ENCODE measurements at regions not wholly inside any gene's neighbourhood (a gene's known extent, or its start where the extent isn't known, plus 50 kb on each side); places are given as distances from the start of the nearest gene placed in this dataset.

DNA sequence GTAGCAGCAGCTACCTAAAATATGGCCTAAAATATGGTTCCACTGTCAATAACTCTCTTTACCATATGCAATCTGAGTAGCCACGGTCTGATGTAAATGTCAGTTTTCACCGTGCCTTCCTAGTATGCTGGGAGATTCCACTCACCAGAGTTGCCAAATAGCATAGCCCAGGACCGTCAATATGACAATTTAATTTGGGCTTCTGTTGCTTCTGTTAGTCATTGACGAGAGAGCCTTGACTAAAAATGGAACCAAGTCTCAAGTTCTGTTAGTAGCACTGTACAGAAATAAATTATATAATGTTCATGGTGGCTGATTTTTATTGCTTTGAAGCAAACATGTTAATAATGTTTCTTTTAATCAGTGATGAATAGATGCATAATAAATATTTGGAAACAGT is 348.4 kb downstream of the BCAT1 start:
- TF ChIP-seq CBFB (CRISPR knock-in tag; IDR thresholded peaks at IDR 0.05; ENCODE audit: low read depth), result no peak
- no peak for TF ChIP-seq NFYB (CRISPR knock-in tag; conservative IDR thresholded peaks at IDR 0.05; ENCODE audit: low read depth)
- TF ChIP-seq, protein P1, sequence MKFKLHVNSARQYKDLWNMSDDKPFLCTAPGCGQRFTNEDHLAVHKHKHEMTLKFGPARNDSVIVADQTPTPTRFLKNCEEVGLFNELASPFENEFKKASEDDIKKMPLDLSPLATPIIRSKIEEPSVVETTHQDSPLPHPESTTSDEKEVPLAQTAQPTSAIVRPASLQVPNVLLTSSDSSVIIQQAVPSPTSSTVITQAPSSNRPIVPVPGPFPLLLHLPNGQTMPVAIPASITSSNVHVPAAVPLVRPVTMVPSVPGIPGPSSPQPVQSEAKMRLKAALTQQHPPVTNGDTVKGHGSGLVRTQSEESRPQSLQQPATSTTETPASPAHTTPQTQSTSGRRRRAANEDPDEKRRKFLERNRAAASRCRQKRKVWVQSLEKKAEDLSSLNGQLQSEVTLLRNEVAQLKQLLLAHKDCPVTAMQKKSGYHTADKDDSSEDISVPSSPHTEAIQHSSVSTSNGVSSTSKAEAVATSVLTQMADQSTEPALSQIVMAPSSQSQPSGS (CRISPR knock-in tag; IDR thresholded peaks at IDR 0.05; ENCODE audit: borderline replicate concordance, low read depth), result no peak
- TF ChIP-seq ZNF232 (CRISPR knock-in tag; IDR thresholded peaks at IDR 0.05), result no peak
- no peak for TF ChIP-seq NR2C2 (CRISPR knock-in tag; IDR thresholded peaks at IDR 0.05)
- no peak for TF ChIP-seq ESRRA (CRISPR knock-in tag; IDR thresholded peaks at IDR 0.05; ENCODE audit: borderline replicate concordance)
- TF ChIP-seq MXD4 (CRISPR knock-in tag; IDR thresholded peaks at IDR 0.05; ENCODE audit: borderline replicate concordance), result no peak
- TF ChIP-seq ZNF121 (CRISPR knock-in tag; IDR thresholded peaks at IDR 0.05), result no peak
- TF ChIP-seq, protein P2, sequence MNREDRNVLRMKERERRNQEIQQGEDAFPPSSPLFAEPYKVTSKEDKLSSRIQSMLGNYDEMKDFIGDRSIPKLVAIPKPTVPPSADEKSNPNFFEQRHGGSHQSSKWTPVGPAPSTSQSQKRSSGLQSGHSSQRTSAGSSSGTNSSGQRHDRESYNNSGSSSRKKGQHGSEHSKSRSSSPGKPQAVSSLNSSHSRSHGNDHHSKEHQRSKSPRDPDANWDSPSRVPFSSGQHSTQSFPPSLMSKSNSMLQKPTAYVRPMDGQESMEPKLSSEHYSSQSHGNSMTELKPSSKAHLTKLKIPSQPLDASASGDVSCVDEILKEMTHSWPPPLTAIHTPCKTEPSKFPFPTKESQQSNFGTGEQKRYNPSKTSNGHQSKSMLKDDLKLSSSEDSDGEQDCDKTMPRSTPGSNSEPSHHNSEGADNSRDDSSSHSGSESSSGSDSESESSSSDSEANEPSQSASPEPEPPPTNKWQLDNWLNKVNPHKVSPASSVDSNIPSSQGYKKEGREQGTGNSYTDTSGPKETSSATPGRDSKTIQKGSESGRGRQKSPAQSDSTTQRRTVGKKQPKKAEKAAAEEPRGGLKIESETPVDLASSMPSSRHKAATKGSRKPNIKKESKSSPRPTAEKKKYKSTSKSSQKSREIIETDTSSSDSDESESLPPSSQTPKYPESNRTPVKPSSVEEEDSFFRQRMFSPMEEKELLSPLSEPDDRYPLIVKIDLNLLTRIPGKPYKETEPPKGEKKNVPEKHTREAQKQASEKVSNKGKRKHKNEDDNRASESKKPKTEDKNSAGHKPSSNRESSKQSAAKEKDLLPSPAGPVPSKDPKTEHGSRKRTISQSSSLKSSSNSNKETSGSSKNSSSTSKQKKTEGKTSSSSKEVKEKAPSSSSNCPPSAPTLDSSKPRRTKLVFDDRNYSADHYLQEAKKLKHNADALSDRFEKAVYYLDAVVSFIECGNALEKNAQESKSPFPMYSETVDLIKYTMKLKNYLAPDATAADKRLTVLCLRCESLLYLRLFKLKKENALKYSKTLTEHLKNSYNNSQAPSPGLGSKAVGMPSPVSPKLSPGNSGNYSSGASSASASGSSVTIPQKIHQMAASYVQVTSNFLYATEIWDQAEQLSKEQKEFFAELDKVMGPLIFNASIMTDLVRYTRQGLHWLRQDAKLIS (CRISPR knock-in tag; IDR thresholded peaks at IDR 0.05; ENCODE audit: borderline replicate concordance), result no peak
- TF ChIP-seq, protein P3, sequence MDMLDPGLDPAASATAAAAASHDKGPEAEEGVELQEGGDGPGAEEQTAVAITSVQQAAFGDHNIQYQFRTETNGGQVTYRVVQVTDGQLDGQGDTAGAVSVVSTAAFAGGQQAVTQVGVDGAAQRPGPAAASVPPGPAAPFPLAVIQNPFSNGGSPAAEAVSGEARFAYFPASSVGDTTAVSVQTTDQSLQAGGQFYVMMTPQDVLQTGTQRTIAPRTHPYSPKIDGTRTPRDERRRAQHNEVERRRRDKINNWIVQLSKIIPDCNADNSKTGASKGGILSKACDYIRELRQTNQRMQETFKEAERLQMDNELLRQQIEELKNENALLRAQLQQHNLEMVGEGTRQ (CRISPR knock-in tag; IDR thresholded peaks at IDR 0.05), result no peak
- TF ChIP-seq ZNF416 (CRISPR knock-in tag; IDR thresholded peaks at IDR 0.05), result no peak
- TF ChIP-seq, protein P4, sequence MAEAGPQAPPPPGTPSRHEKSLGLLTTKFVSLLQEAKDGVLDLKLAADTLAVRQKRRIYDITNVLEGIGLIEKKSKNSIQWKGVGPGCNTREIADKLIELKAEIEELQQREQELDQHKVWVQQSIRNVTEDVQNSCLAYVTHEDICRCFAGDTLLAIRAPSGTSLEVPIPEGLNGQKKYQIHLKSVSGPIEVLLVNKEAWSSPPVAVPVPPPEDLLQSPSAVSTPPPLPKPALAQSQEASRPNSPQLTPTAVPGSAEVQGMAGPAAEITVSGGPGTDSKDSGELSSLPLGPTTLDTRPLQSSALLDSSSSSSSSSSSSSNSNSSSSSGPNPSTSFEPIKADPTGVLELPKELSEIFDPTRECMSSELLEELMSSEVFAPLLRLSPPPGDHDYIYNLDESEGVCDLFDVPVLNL (CRISPR knock-in tag; IDR thresholded peaks at IDR 0.05; ENCODE audit: borderline replicate concordance, low read depth), result no peak
- TF ChIP-seq IRF2 (CRISPR knock-in tag; IDR thresholded peaks at IDR 0.05; ENCODE audit: borderline replicate concordance, low read depth), result no peak
- TF ChIP-seq NR3C1 (CRISPR knock-in tag; conservative IDR thresholded peaks at IDR 0.05; ENCODE audit: low read depth), result no peak
- no peak for TF ChIP-seq FOXJ3 (CRISPR knock-in tag; IDR thresholded peaks at IDR 0.05; ENCODE audit: borderline replicate concordance)
- no peak for TF ChIP-seq ZNF671 (CRISPR knock-in tag; IDR thresholded peaks at IDR 0.05)
- TF ChIP-seq JAZF1 (CRISPR knock-in tag; IDR thresholded peaks at IDR 0.05), result no peak
- ATAC-seq, result no peak
- DNase-seq (ENCODE audit: low spot score), result no peak
- CTCF ChIA-PET, result no interaction called here
- Mint-ChIP-seq H3K4me1 (peaks cover 13% of the 10 kb centered on the region), H3K4me3 (no peak overlapping the region), H3K36me3 (no peaks in the 10 kb centered on the region), H3K27me3 (ENCODE audit: low read depth) (no peaks in the 10 kb centered on the region), H3K9me3 (peaks cover 4% of the 10 kb centered on the region; the same call in 1 of the 2 replicates), H3K27ac (no peak overlapping the region)
- POLR2A ChIA-PET, result no interaction called here

DNA sequence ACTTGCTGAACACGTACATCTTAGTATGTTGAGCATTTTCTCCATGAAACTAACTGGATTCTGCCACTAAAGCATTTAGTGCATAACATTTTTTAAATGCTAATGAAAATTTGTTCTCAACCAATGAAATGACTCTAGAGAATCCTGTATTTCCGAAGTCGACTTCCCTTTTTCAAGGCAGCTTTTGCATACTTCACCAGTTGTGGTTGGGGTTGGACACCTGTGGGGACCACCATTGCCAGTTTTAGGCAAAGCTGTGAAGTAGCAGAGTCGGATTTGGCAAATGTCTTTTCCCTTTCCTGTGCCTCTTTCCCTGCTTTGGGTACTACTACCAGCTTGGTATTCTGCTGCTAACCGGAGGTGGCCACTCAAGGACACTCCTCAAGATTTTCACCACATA is 349.2 kb downstream of the BCAT1 start:
- H3K36me3 Mint-ChIP-seq, result no peaks in the 10 kb centered on the region
- TF ChIP-seq NR2C2 (CRISPR knock-in tag; IDR thresholded peaks at IDR 0.05) (no peak), ETV6 (CRISPR knock-in tag; IDR thresholded peaks at IDR 0.05) (no peak), ZNF317 (CRISPR knock-in tag; IDR thresholded peaks at IDR 0.05; ENCODE audit: borderline replicate concordance, low read depth) (no peak), OVOL2 (CRISPR knock-in tag; IDR thresholded peaks at IDR 0.05; ENCODE audit: borderline replicate concordance) (no peak), ZNF138 (CRISPR knock-in tag; conservative IDR thresholded peaks at IDR 0.05) (no peak), IRF2 (CRISPR knock-in tag; IDR thresholded peaks at IDR 0.05; ENCODE audit: borderline replicate concordance, low read depth) (no peak), JUN (CRISPR knock-in tag; IDR thresholded peaks at IDR 0.05) (no peak)
- ATAC-seq (no peak), DNase-seq (ENCODE audit: low spot score) (no peak)
- peaks cover 13% of the 10 kb centered on the region for H3K4me1 Mint-ChIP-seq
- no peak overlapping the region for H3K27ac Mint-ChIP-seq
- ChIA-PET POLR2A (no interaction called here), CTCF (no interaction called here)
- no peaks in the 10 kb centered on the region for H3K9me3 Mint-ChIP-seq
- H3K27me3 Mint-ChIP-seq (ENCODE audit: low read depth), result no peaks in the 10 kb centered on the region
- H3K4me3 Mint-ChIP-seq, result no peak overlapping the region

All from WTC11 (cell line).